Spleen (tissue), 11 donors: ENCODE measurements at regions not wholly inside any gene's neighbourhood (a gene's known extent, or its start where the extent isn't known, plus 50 kb on each side); places are given as distances from the start of the nearest gene placed in this dataset.
A peak's percentile ranks its signal among the peaks of the same experiment; 100 is the strongest.
"Not testable (repeated sequence)": the region's sequence is repeated elsewhere in the genome, so short reads cannot be mapped to it uniquely, and the experiment has no call there.

ENCODE experiments used
- DNase-seq: peaks from one replicate; pipeline ENCODE4 v3.0.0-alpha.2; 2020
- H3K27ac ChIP-seq, 8 donors: fragments of 200-600 bp; sonication (generic) in 7 of 8; 1 replicate in 4 of 8; 2 replicates in 4 of 8; pipeline versions ENCODE4 v1.5.0 to v1.8.0; 2016 to 2021; ENCODE audit warnings: inconsistent platforms in 4 of 8, mild to moderate bottlenecking in 4 of 8, moderate library complexity in 1 of 8
- H3K27me3 ChIP-seq, 7 donors: fragments of 200-600 bp; sonication (generic) in 6 of 7; replicated peaks in 1 of 7; 1 replicate in 4 of 7; 2 replicates in 3 of 7; pipeline versions ENCODE4 v1.5.0 to v1.8.0; 2016 to 2021; ENCODE audit warnings: inconsistent platforms in 3 of 7, mild to moderate bottlenecking in 1 of 7
- H3K36me3 ChIP-seq, 6 donors: fragments of 200-600 bp; sonication (generic) in 5 of 6; 1 replicate in 4 of 6; 2 replicates in 2 of 6; pipeline versions ENCODE4 v1.5.0 to v1.8.0; 2016 to 2021; ENCODE audit warnings: inconsistent platforms in 2 of 6
- H3K4me1 ChIP-seq, 6 donors: fragments of 200-600 bp; sonication (generic) in 5 of 6; 1 replicate in 3 of 6; 2 replicates in 3 of 6; pipeline versions ENCODE4 v1.5.0 to v1.8.0; 2016 to 2021; ENCODE audit warnings: inconsistent platforms in 3 of 6
- H3K4me3 ChIP-seq, 8 donors: fragments of 200-600 bp; sonication (generic) in 7 of 8; 1 replicate in 4 of 8; 2 replicates in 4 of 8; pipeline versions ENCODE4 v1.5.0 to v1.8.0; 2016 to 2021; ENCODE audit warnings: inconsistent platforms in 4 of 8, mild to moderate bottlenecking in 4 of 8, moderate library complexity in 2 of 8
- H3K9me3 ChIP-seq, 8 donors: fragments of 200-600 bp; sonication (generic) in 7 of 8; 1 replicate in 4 of 8; 2 replicates in 4 of 8; pipeline versions ENCODE4 v1.5.0 to v1.8.0; 2016 to 2021; ENCODE audit warnings: inconsistent platforms in 4 of 8
- CTCF ChIP-seq, 11 experiments: fragments of 200-600 bp in 7 of 11; fragments of 450-650 bp in 4 of 11; sonication (generic) in 4 of 11; IDR thresholded peaks in 8 of 11; conservative IDR thresholded peaks in 3 of 11; 1 replicate in 7 of 11; 2 replicates in 4 of 11; pipeline versions ENCODE4 v1.4.0 to v1.8.0; 2016 to 2021; ENCODE audit warnings: antibody characterized with exemption in 11 of 11, inconsistent platforms in 4 of 11, mild to moderate bottlenecking in 1 of 11
- POLR2A ChIP-seq, 3 donors: fragments of 450-650 bp; IDR thresholded peaks; one replicate each; pipeline ENCODE4 v1.5.1; 2017; ENCODE audit warnings: antibody characterized with exemption in 3 of 3, mild to moderate bottlenecking in 1 of 3
- POLR2AphosphoS5 ChIP-seq, 3 donors: sonication (generic); formaldehyde crosslinking; IDR thresholded peaks; one replicate each; pipeline ENCODE4 v1.5.1; 2017; ENCODE audit warnings: antibody characterized with exemption in 3 of 3
- WGBS, 5 donors: extraction: QIAGEN DNeasy Blood & Tissue Kit in 3 of 5; methylation state at CpG; one replicate each; pipeline versions ENCODE4 v1.1.5 to v1.1.7; 2013 to 2018; 5-methylcytosine and 5-hydroxymethylcytosine counted together
- intact Hi-C: fragments of 100-400 bp; cut with DNase I; formaldehyde crosslinking; loops from one replicate; pipeline ENCODE4 v1.15.0; 2023; ENCODE audit warnings: low total_unique reads
- donor health status: healthy with polysubstance abuse.
- donor health status: DM: no; HTN: no; CAD: no; lungs with moderate emphysema.
- donor health status: DM: no; HTN: no; CAD: no.
- donor health status: Bipolar disorder and iron deficiency.
- donor health status: healthy.
- donor health status: DM: no; HTN: no; CAD: no.
- donor health status: DM: yes; HTN: yes; CAD: no.

GRCh38 chr4:3623106-3623505, 90.9 kb upstream of the LRPAP1 start:
- H3K36me3 ChIP-seq: no peaks in the 10 kb centered on the region
- H3K27ac ChIP-seq: peak overlapping the region in 2 of 8 donors; percentile 43 to 50
- TF ChIP-seq CTCF (IDR thresholded peaks at IDR 0.05 in 8 of 11, conservative IDR thresholded peaks at IDR 0.05 in 3 of 11): no peak
- TF ChIP-seq POLR2AphosphoS5 (IDR thresholded peaks at IDR 0.05): no peak
- no peak for TF ChIP-seq POLR2A (IDR thresholded peaks at IDR 0.05)
- peak; percentile 51 for DNase-seq
- no peaks in the 10 kb centered on the region for H3K4me1 ChIP-seq
- 63 to 84% (median 72%) methylated on average over 7 of the region's 7 CpGs for WGBS, 5 donors
- intact Hi-C loops: no loop called here
- peaks cover 0 to 35% (median 0%) of the 10 kb centered on the region in 7 donors for H3K27me3 ChIP-seq
- H3K9me3 ChIP-seq: no peaks in the 10 kb centered on the region
- no peak overlapping the region for H3K4me3 ChIP-seq

- 42 to 66% (median 57%) methylated on average over 6 of the region's 6 CpGs for WGBS, 5 donors
Measured at GRCh38 chr4:3620365-3620764, 88.1 kb upstream of the LRPAP1 start.

GRCh38 chr4:3619698-3620097, 87.5 kb upstream of the LRPAP1 start:
- H3K4me3 ChIP-seq, H3K4me1 ChIP-seq, H3K9me3 ChIP-seq, intact Hi-C loops, H3K36me3 ChIP-seq: not testable (repeated sequence)
- WGBS, 5 donors: 62 to 77% (median 71%) methylated on average over 4 of the region's 4 CpGs
- Histone ChIP-seq H3K27me3 (peaks cover 0 to 13% (median 0%) of the 10 kb centered on the region in 7 donors), H3K27ac (peak overlapping the region in 1 of 8 donors; percentile 33)
- DNase-seq: peak; percentile 1

More at GRCh38 chr4:3620365-3620764, 88.1 kb upstream of the LRPAP1 start:
- Histone ChIP-seq H3K27me3 (peaks cover 0 to 19% (median 0%) of the 10 kb centered on the region in 7 donors), H3K4me3 (peak overlapping the region in 2 of 8 donors; percentile 11 to 26), H3K27ac (peak overlapping the region in 1 of 8 donors; percentile 33)
- H3K36me3 ChIP-seq, H3K4me1 ChIP-seq, H3K9me3 ChIP-seq, intact Hi-C loops: not testable (repeated sequence)
- peak; percentile 7 for DNase-seq

GRCh38 chr4:3618341-3618740, 86.1 kb upstream of the LRPAP1 start:
- H3K27ac ChIP-seq, DNase-seq, H3K36me3 ChIP-seq, H3K27me3 ChIP-seq, intact Hi-C loops, H3K4me3 ChIP-seq, H3K9me3 ChIP-seq, H3K4me1 ChIP-seq: not testable (repeated sequence)
- 80 to 90% (median 86%) methylated on average over 3 of the region's 3 CpGs for WGBS, 5 donors

GRCh38 chr4:3615386-3616286, 83.4 kb upstream of the LRPAP1 start:
- Histone ChIP-seq H3K9me3 (no peaks in the 10 kb centered on the region), H3K27ac (no peak overlapping the region), H3K4me1 (peaks cover 0 to 8% (median 0%) of the 10 kb centered on the region in 6 donors), H3K4me3 (no peak overlapping the region), H3K27me3 (no peaks in the 10 kb centered on the region), H3K36me3 (no peaks in the 10 kb centered on the region)
- WGBS, 5 donors: 85 to 88% (median 86%) methylated on average over 37 to 40 of the region's 40 CpGs
- no peak for TF ChIP-seq POLR2AphosphoS5 (IDR thresholded peaks at IDR 0.05)
- TF ChIP-seq POLR2A (IDR thresholded peaks at IDR 0.05): no peak
- no peak for TF ChIP-seq CTCF (IDR thresholded peaks at IDR 0.05 in 8 of 11, conservative IDR thresholded peaks at IDR 0.05 in 3 of 11)
- peak; percentile 61 for DNase-seq
- intact Hi-C loops: no loop called here
